ENCODE measurements at regions not wholly inside any gene's neighbourhood (a gene's known extent, or its start where the extent isn't known, plus 50 kb on each side); places are given as distances from the start of the nearest gene placed in this dataset.

GRCh38 chr16:85369060-85369459 is 244.1 kb upstream of the GSE1 start:
- H3K4me3 ChIP-seq (ENCODE audit: low read depth, low read length): no peak overlapping the region
- TF ChIP-seq CTCF (IDR thresholded peaks at IDR 0.05; ENCODE audit: borderline replicate concordance, insufficient read depth, low read depth, low read length): no peak

- TF ChIP-seq CTCF (IDR thresholded peaks at IDR 0.05; ENCODE audit: borderline replicate concordance, insufficient read depth, low read depth, low read length): peak; percentile 84
- no peak overlapping the region for H3K4me3 ChIP-seq (ENCODE audit: low read depth, low read length)
These were observed 243.2 kb upstream of the GSE1 start for GRCh38 chr16:85369741-85370528.

GRCh38 chr16:85370543-85370880 is 242.6 kb upstream of the GSE1 start:
- TF ChIP-seq CTCF (IDR thresholded peaks at IDR 0.05; ENCODE audit: borderline replicate concordance, insufficient read depth, low read depth, low read length): no peak
- no peak overlapping the region for H3K4me3 ChIP-seq (ENCODE audit: low read depth, low read length)

- no peak overlapping the region for H3K4me3 ChIP-seq (ENCODE audit: low read depth, low read length)
- no peak for TF ChIP-seq CTCF (IDR thresholded peaks at IDR 0.05; ENCODE audit: borderline replicate concordance, insufficient read depth, low read depth, low read length)
These were observed 242.1 kb upstream of the GSE1 start for GRCh38 chr16:85370881-85371651.

- no peak for TF ChIP-seq CTCF (IDR thresholded peaks at IDR 0.05; ENCODE audit: borderline replicate concordance, insufficient read depth, low read depth, low read length)
- H3K4me3 ChIP-seq (ENCODE audit: low read depth, low read length): no peak overlapping the region
These were observed 241.2 kb upstream of the GSE1 start for GRCh38 chr16:85371948-85372347.

- TF ChIP-seq CTCF (IDR thresholded peaks at IDR 0.05; ENCODE audit: borderline replicate concordance, insufficient read depth, low read depth, low read length): no peak
- no peak overlapping the region for H3K4me3 ChIP-seq (ENCODE audit: low read depth, low read length)
These were observed 240.3 kb upstream of the GSE1 start for GRCh38 chr16:85372627-85373372.

Data from GM12875 (cell line).